GM18951 (cell line): ENCODE measurements at regions not wholly inside any gene's neighbourhood (a gene's known extent, or its start where the extent isn't known, plus 50 kb on each side); places are given as distances from the start of the nearest gene placed in this dataset.
"Not testable (repeated sequence)": the region's sequence is repeated elsewhere in the genome, so short reads cannot be mapped to it uniquely, and the experiment has no call there.

Experiments used
- POLR2A ChIP-seq: IDR thresholded peaks from 4 replicates; pipeline ENCODE4 v1.6.1; 2011; ENCODE audit warnings: mild to moderate bottlenecking; ENCODE audit not compliant: insufficient read length, insufficient read depth; ENCODE audit errors: extremely low read depth
- in situ Hi-C: fragments of 300-500 bp; cut with MboI; formaldehyde crosslinking; loops from one replicate; pipeline ENCODE4 v1.12.0; 2022; ENCODE audit warnings: low sequenced_read_pairs, mixed read lengths, inconsistent platforms; ENCODE audit not compliant: unreplicated experiment

- TF ChIP-seq POLR2A = no peak
- in situ Hi-C loops = no loop called here
These were observed 558.3 kb downstream of the MATN1 start for GRCh38 chr1:30165116-30165515.

GRCh38 chr1:30164693-30165092 is 558.7 kb downstream of the MATN1 start:
- in situ Hi-C loops = no loop called here

GRCh38 chr1:30162565-30162964 is 560.8 kb downstream of the MATN1 start:
- in situ Hi-C loops = no loop called here

More at GRCh38 chr1:30164693-30165092, 558.7 kb downstream of the MATN1 start:
- no peak for TF ChIP-seq POLR2A

GRCh38 chr1:30161953-30162352 is 561.4 kb downstream of the MATN1 start:
- in situ Hi-C loops = no loop called here

More at GRCh38 chr1:30162565-30162964, 560.8 kb downstream of the MATN1 start:
- no peak for TF ChIP-seq POLR2A

GRCh38 chr1:30160999-30161689 is 562.2 kb downstream of the MATN1 start:
- TF ChIP-seq POLR2A = no peak
- in situ Hi-C loops = no loop called here

More at GRCh38 chr1:30161953-30162352, 561.4 kb downstream of the MATN1 start:
- TF ChIP-seq POLR2A = no peak

- TF ChIP-seq POLR2A = no peak
- in situ Hi-C loops = no loop called here
These were observed 564.4 kb downstream of the MATN1 start for GRCh38 chr1:30159015-30159414.

- in situ Hi-C loops = not testable (repeated sequence)
These were observed 567.7 kb downstream of the MATN1 start for GRCh38 chr1:30155698-30156097.

- in situ Hi-C loops = not testable (repeated sequence)
These were observed 568.1 kb downstream of the MATN1 start for GRCh38 chr1:30155253-30155652.

- in situ Hi-C loops = no loop called here
- no peak for TF ChIP-seq POLR2A
These were observed 569.5 kb downstream of the MATN1 start for GRCh38 chr1:30153743-30154449.

GRCh38 chr1:30151826-30152225 is 571.6 kb downstream of the MATN1 start:
- no peak for TF ChIP-seq POLR2A
- in situ Hi-C loops = no loop called here

GRCh38 chr1:30151119-30151518 is 572.3 kb downstream of the MATN1 start:
- in situ Hi-C loops = no loop called here
- no peak for TF ChIP-seq POLR2A

- in situ Hi-C loops = no loop called here
- no peak for TF ChIP-seq POLR2A
These were observed 574.2 kb downstream of the MATN1 start for GRCh38 chr1:30149226-30149625.

GRCh38 chr1:30148676-30149075 is 574.7 kb downstream of the MATN1 start:
- in situ Hi-C loops = no loop called here
- TF ChIP-seq POLR2A = no peak

- TF ChIP-seq POLR2A = no peak
- in situ Hi-C loops = no loop called here
These were observed 576.2 kb downstream of the MATN1 start for GRCh38 chr1:30147188-30147587.
